Fibroblast of villous mesenchyme (primary cell): ENCODE measurements at regions not wholly inside any gene's neighbourhood (a gene's known extent, or its start where the extent isn't known, plus 50 kb on each side); places are given as distances from the start of the nearest gene placed in this dataset.

Experiments
- DNase-seq: peaks from one replicate; pipeline ENCODE4 v3.0.0-alpha.2; 2010; ENCODE audit warnings: low read depth
- H3K4me3 ChIP-seq: 2 replicates; pipeline ENCODE4 v1.5.1; 2011; ENCODE audit warnings: low read depth, mild to moderate bottlenecking, low read length
- TF ChIP-seq, protein P1 (sequence below): IDR thresholded peaks from 2 replicates; pipeline ENCODE4 v1.5.1; 2012; ENCODE audit warnings: low read depth, mild to moderate bottlenecking, low read length; ENCODE audit not compliant: insufficient read depth

DNA sequence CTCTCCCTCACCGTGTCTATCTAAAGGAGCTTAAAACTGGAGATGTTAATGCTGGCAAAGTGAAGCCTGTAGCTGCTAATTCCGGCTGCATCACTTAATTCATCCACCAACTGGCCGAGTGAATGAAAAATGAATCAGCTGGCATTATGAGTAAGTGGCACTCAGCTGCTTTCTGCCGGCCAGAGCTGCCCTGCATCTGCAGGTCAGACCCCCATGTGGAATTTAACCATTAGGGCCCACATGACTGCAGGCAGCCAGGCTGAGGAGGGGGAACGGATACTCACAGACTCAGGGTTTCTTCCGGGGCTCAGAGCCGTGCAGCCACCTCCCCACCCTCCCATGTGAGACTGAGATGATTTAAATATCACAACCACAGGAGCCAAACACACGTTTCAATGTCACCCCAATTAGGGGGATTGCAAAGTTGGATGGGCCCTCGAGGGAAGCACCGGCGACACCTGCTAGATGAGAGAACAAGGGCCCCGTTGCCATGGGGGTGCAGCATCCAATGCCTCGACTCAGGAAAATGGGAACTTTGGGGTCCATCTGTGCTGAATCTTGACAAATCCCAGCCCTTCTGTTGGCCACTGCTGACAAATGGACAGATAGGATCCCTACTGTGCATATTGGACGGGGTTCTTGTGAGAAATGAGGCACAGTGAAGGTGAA, 115.6 kb upstream of the ALDH1B1 start:
- TF ChIP-seq, protein P1, sequence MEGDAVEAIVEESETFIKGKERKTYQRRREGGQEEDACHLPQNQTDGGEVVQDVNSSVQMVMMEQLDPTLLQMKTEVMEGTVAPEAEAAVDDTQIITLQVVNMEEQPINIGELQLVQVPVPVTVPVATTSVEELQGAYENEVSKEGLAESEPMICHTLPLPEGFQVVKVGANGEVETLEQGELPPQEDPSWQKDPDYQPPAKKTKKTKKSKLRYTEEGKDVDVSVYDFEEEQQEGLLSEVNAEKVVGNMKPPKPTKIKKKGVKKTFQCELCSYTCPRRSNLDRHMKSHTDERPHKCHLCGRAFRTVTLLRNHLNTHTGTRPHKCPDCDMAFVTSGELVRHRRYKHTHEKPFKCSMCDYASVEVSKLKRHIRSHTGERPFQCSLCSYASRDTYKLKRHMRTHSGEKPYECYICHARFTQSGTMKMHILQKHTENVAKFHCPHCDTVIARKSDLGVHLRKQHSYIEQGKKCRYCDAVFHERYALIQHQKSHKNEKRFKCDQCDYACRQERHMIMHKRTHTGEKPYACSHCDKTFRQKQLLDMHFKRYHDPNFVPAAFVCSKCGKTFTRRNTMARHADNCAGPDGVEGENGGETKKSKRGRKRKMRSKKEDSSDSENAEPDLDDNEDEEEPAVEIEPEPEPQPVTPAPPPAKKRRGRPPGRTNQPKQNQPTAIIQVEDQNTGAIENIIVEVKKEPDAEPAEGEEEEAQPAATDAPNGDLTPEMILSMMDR = no peak
- no peak overlapping the region for H3K4me3 ChIP-seq
- no peak for DNase-seq

DNA sequence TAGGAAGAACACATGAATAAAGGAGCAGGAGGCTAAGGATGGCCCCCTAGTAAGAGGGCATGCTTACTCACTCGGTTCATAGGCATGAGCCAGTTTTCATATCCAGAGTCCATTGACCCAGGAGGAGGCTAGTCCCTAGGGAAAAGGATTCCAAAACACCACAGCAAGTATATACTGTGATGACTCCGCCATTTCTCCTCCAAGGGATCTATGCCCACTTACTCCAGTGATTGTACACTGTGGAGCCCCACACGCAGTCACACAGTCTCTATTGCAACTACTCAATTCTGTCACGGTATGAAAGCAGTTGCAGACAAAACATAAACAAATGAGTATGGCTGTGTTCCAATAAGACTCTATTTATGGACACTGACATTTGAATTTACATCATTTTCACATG, 117.7 kb upstream of the ALDH1B1 start:
- TF ChIP-seq, protein P1 = no peak
- peak; percentile 14 for DNase-seq
- H3K4me3 ChIP-seq = no peak overlapping the region

DNA sequence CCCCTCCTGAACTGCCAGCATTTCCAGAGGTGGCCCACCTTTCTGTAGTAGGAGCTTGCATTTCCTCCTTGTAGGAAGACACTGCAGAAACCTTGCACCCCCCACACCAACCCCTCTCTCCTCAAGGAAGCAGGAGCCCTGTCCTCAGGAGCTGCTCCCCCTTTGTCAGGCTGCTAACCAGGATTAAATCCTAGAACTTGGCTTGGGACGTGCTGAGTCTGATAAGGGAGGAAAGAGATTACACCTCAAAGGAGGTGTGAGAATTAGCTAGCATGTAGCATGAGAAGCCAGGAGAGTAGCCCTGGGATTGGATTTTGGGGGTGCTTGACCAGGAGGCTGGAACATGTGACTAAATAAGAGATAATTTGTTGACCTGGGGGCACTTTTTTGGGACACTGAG, 119.8 kb upstream of the ALDH1B1 start:
- TF ChIP-seq, protein P1 = no peak
- H3K4me3 ChIP-seq = no peak overlapping the region
- no peak for DNase-seq

DNA sequence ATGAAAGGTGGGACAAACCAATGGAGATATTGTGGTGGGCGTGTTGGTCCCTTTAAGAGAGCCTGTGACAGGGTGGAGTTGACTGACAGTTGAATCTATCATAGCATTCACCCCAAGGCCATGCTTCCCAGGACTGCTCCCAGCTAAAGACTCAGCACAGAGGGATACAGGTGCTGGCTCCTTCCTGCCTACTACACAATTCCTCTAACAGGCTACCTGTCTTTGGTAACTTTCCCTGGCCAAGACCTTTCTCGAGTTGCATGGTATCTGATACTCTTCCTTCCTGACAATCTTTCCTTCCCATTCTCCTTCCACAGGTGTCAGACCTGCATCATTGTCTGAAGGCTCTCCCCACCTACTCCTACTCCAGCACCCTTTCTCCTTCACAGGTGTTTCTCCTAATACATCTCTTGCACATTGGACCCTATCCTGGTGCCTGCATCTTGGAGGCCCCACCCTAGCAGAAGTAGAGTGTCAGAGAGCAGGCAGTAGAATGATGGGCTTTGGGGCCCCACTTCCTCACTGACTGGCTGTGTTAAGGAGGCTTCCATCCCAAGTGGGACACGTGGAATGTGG, 120.7 kb upstream of the ALDH1B1 start:
- no peak overlapping the region for H3K4me3 ChIP-seq
- DNase-seq = no peak
- TF ChIP-seq, protein P1 = no peak

DNA sequence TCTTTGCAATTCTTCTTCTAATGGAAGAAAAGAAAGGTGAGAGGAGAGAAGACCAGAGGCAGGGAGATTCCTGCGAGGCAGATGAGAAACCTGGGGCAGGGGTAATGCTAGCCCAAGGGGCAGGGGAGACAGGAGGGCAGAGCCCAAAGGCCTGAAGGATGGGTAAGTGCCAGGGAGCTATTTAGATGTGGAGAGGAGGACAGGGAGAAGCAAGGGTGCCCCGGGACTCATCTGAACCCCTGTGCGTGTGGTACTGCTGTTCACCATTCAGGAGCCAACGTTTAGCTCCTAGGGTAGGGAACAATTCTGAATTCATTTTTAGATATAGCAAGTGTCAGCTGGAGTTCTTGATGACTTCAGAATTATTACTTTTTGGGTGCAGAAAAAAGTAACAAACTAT, 122.7 kb upstream of the ALDH1B1 start:
- TF ChIP-seq, protein P1 = no peak
- no peak overlapping the region for H3K4me3 ChIP-seq
- no peak for DNase-seq

DNA sequence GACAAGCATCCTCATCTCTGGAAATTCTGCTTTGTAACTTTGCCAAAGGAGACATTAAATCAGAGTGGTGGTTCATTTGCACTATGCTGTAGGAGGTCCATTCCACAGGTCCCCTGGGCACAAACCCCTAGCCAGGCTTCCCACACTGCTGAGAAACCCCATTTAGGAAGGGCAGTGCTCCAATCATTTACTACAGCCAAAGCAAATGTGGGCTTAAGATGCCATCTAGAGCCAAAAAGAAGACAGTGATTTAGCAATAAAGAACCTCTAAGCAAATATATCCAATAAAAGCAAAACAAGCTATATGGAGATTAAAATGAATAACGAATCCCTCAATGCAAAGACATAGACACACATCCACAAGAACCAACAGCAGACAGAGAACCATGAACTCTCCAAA, 129.0 kb upstream of the ALDH1B1 start:
- peak; percentile 37 for DNase-seq
- H3K4me3 ChIP-seq = no peak overlapping the region
- TF ChIP-seq, protein P1 = peak; percentile 46
